ENCODE measurements at regions not wholly inside any gene's neighbourhood (a gene's known extent, or its start where the extent isn't known, plus 50 kb on each side); places are given as distances from the start of the nearest gene placed in this dataset.
"Not testable (repeated sequence)": the region's sequence is repeated elsewhere in the genome, so short reads cannot be mapped to it uniquely, and the experiment has no call there.

DNA sequence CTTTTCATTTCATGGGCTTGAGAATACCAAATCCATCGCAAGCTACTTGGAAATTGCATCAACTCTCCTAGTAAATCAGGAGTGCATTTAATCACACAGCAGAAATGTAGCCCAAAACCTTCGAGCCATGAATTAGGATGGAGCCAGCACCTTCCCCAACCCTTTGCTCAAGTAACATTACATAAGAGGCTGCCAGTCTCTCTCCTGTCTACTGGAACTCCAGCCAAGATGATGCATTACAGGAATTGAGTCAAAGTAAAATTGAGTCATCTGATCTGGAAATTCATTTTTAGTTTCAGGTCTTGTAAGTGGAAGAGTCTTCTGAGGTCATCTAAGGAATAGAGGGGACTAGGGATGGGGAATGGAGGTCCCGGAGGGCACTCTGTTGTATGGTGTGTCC lies 69.7 kb upstream of the FHIP2A start:
- H3K4me3 Mint-ChIP-seq, result no peak overlapping the region
- no peaks in the 10 kb centered on the region for H3K9me3 Mint-ChIP-seq
- no peaks in the 10 kb centered on the region for H3K4me1 Mint-ChIP-seq
- H3K27me3 Mint-ChIP-seq, result peaks cover 5% of the 10 kb centered on the region
- no peak for ATAC-seq (replicated peaks)
- no peaks in the 10 kb centered on the region for H3K36me3 Mint-ChIP-seq (ENCODE audit: low read depth)
- H3K27ac Mint-ChIP-seq, result no peak overlapping the region

DNA sequence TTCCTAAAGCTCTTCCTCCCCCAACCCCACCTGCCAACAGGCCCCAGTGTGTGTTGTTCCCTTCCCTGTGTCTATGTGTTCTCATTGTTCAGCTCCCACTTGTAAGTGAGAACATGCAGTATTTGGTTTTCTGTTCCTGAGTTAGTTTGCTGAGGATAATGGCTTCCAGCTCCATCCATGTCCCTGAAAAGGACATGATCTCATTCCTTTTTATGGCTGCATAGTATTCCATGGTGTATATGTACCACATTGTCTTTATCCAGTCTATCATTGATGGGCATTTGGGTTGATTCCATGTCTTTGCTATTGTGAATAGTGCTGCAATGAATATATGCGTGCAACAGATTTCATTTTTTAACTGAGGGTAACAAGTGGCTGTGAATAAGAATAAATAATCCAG lies 69.0 kb upstream of the FHIP2A start:
- H3K9me3 Mint-ChIP-seq; H3K4me1 Mint-ChIP-seq; H3K36me3 Mint-ChIP-seq (ENCODE audit: low read depth); H3K27me3 Mint-ChIP-seq; H3K4me3 Mint-ChIP-seq; H3K27ac Mint-ChIP-seq; ATAC-seq (replicated peaks): not testable (repeated sequence)

DNA sequence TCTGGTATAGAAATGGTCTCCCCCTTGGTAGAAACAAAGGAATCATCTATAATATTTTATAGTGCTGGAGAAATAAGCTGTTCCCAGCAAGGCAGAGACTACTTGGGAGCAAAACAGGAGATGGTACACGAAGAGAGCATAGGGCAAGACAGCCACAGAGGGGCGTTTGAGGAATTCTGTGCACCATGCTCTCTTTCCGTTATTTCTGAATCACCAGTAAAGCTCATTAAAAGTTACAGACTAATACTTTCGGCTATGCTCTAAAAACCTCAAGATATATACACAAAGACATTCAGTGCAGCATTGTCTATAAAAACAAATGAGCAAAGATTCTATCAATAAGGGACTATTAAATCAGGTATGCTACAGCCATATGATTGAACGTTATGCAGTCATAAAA lies 68.5 kb upstream of the FHIP2A start:
- H3K27me3 Mint-ChIP-seq, result peaks cover 5% of the 10 kb centered on the region
- no peaks in the 10 kb centered on the region for H3K36me3 Mint-ChIP-seq (ENCODE audit: low read depth)
- no peak overlapping the region for H3K27ac Mint-ChIP-seq
- H3K4me3 Mint-ChIP-seq, result no peak overlapping the region
- no peaks in the 10 kb centered on the region for H3K4me1 Mint-ChIP-seq
- no peak for ATAC-seq (replicated peaks)
- H3K9me3 Mint-ChIP-seq, result no peaks in the 10 kb centered on the region

DNA sequence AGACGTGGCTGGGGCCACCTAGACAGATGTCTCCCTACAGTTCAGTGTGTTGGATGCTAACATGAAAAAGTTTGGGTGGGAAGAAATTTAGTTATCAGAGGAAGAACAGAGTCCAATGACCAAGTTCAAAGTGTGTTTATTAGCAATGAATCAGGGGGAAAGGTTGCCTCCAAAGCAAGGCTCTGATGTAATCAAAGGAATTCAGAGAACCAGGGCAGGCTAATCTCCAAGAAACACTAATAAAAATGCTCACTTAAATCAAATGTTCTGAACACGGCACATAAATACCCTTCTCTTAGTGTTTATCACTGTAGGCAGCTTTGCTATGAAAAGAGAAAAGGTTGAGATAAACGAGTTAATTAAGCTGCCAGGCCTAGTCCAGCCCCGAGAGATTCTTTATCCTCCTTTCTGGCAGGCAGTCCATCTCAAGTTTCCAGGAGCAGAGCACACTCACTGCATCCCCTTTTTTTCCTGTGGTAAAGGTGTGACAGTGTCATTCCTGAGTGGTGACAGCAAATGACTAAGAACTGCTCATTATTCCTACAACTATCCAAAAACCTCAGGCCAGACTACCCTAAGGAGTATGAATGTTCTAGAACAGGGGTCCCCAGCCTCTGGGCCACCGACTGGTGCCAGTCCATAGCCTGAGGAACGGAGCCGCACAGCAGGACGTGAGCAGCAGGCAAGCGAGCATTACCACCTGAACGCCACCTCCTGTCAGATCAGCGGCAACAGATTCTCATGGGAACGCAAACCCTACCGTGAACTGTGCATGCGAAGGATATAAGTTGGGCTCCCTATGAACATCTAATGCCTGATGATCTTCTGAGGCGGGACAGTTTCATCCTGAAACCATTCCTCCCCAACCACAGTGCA lies 66.9 kb upstream of the FHIP2A start:
- Mint-ChIP-seq H3K27me3 (peaks cover 2% of the 10 kb centered on the region), H3K4me3 (no peak overlapping the region), H3K36me3 (ENCODE audit: low read depth) (no peaks in the 10 kb centered on the region), H3K4me1 (no peaks in the 10 kb centered on the region), H3K9me3 (no peaks in the 10 kb centered on the region), H3K27ac (no peak overlapping the region)
- no peak for ATAC-seq (replicated peaks)

DNA sequence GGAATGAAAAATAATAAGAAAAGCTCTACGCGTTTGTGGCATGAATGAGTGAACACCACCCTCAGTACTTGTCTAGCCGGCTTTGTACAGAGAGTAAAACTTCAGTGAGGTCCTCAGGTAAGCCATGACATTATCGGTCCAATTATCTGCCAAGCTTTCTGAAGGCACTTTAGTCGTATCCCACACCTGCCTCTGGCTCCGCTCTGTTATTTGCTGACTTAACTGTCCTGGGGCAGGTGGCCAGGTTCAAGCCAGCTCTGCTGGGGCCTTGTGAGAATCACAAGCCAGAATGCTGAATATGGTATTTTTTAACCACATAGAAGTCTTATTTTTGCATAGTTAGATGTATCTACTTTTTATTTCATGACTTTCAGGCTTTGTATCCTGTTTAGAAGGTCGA lies 66.0 kb upstream of the FHIP2A start:
- no peak for ATAC-seq (replicated peaks)
- Mint-ChIP-seq H3K27ac (no peak overlapping the region), H3K4me3 (no peak overlapping the region), H3K36me3 (ENCODE audit: low read depth) (no peaks in the 10 kb centered on the region), H3K9me3 (no peaks in the 10 kb centered on the region), H3K4me1 (no peaks in the 10 kb centered on the region), H3K27me3 (no peaks in the 10 kb centered on the region)

DNA sequence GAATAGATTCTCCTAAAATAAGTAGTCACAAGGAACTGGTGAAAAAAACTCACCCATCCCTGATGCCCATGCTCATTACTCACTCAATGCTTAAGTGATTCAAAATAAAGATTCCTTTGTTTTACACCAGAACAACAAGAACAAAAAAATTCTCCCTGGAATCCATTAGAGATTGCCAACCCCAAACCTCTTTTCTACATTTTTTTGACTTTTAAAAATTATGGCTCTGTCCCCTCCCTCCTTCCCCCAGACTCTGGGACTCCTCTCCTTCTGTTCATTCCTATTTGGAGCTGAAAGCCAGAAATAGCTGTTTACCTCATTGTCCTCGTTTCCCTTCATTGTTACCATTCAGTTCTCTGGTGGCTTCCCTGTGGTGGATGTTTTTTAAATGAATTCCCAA lies 63.2 kb upstream of the FHIP2A start:
- no peaks in the 10 kb centered on the region for H3K4me1 Mint-ChIP-seq

DNA sequence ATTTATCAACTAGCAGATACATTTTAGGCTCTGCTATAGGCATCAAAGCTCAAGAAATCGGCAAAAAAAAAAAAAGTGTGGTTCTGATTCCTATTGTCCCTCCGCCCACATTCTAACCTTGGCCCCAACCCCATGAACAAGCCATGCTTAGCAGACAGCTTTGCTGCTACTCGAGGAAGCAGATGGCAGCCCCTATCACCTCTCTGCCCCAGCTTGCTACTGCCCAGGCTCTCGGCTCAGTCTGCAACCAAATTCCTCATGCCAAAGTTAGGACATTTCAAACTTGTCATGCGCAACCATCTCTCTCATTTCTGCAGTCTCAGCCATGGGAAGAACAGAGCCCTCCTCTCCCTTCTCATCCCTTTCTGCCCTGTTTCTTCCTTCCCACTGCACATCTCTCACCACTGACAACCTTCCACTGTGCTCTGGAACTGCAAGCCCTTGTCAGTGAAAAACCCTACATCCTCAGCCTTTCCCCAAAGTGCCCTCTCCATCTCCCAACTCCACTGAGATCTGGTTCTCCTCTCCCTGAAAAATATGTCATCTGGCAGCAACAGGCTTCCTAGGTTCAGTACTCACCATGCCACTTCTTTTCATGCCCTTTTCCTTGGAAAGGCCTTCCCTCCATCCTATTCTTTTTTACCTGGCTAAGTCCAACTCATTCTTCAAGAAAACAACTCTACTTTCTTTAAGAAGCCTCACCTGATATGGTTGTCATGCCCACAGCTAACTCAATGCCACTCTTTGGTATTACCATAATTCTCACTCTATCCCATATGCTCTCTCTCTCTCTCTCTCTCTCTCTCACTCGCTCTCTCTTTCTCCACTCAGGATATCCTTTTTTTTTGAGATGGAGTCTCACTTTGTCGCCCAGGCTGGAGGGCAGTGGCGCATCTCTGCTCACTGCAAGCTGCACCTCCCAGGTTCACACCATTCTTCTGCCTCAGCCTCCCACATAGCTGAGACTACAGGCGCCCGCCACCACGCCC lies 60.1 kb upstream of the FHIP2A start:
- no peaks in the 10 kb centered on the region for H3K36me3 Mint-ChIP-seq (ENCODE audit: low read depth)
- peaks cover 5% of the 10 kb centered on the region for H3K27me3 Mint-ChIP-seq
- ATAC-seq (replicated peaks), result no peak

More for the DNA sequence above, 63.2 kb upstream of the FHIP2A start:
- Mint-ChIP-seq H3K9me3 (no peaks in the 10 kb centered on the region), H3K27ac (no peak overlapping the region), H3K36me3 (ENCODE audit: low read depth) (no peaks in the 10 kb centered on the region), H3K27me3 (peaks cover 5% of the 10 kb centered on the region), H3K4me3 (no peak overlapping the region)
- ATAC-seq (replicated peaks), result no peak

DNA sequence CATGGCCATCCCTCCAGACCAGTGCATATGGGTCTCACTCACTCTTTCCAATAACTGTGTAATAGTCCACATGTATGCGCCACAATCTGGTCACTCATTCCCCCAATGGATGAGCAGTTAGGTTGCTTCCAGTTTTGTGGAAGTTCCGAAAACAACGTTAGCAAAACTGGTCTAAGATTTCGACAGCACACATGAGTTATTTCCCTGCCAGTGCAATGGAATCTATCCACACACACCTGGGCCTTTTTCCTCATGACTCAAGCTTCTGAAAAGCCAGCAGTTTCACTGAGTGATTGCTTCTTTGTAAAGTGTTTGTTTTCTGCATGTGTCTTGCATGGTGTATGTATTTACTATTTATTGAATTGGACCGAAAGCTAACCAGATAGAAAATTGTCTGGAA lies 58.8 kb upstream of the FHIP2A start:
- Mint-ChIP-seq H3K4me3 (no peak overlapping the region), H3K27me3 (peaks cover 9% of the 10 kb centered on the region), H3K4me1 (no peaks in the 10 kb centered on the region), H3K27ac (no peak overlapping the region), H3K36me3 (ENCODE audit: low read depth) (no peaks in the 10 kb centered on the region), H3K9me3 (no peaks in the 10 kb centered on the region)
- ATAC-seq (replicated peaks), result no peak

More for the DNA sequence above, 60.1 kb upstream of the FHIP2A start:
- no peaks in the 10 kb centered on the region for H3K9me3 Mint-ChIP-seq
- no peaks in the 10 kb centered on the region for H3K4me1 Mint-ChIP-seq
- no peak overlapping the region for H3K27ac Mint-ChIP-seq
- no peak overlapping the region for H3K4me3 Mint-ChIP-seq

DNA sequence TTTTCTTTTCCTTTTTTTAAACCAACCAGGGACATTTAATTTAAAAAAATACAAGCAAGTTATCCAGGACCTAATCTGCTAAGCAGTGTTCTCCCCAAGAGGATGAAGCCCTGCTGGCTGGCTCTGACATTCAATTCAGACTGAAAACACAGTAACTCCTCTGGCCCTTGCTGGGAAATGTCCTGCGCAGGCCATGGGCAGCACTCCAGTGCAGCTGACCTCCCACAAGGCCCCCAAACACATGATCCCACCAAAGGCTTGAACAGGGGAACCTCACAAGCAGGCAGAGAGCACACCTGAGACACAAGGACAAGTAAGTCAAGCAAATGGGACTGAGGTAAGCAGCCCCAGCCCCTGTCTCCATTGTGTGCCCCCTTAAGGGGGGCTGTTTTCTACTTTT lies 56.9 kb upstream of the FHIP2A start:
- ATAC-seq (replicated peaks), result no peak
- H3K4me3 Mint-ChIP-seq, result no peak overlapping the region
- peaks cover 5% of the 10 kb centered on the region for H3K4me1 Mint-ChIP-seq
- peaks cover 9% of the 10 kb centered on the region for H3K27me3 Mint-ChIP-seq
- H3K36me3 Mint-ChIP-seq (ENCODE audit: low read depth), result no peaks in the 10 kb centered on the region
- H3K9me3 Mint-ChIP-seq, result no peaks in the 10 kb centered on the region
- no peak overlapping the region for H3K27ac Mint-ChIP-seq

DNA sequence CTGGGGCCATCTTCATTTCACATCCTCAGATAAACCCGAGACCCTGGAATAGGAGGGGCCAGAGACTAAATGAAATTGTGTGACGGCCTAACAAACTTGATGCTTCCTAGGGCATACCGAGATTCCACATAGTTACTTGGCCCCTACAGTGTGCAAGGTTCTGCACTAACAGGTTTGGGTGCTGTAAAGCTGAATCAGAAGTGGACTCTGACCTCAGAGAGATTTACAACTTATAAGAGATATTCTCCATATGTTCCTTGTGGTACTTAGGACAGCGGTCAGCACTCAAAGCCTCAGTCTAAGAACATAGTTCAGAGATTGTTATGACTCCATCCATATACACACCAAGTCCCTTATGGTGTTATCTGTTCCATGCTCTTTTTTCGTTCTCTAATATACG lies 55.1 kb upstream of the FHIP2A start:
- Mint-ChIP-seq H3K4me1 (peaks cover 5% of the 10 kb centered on the region), H3K36me3 (ENCODE audit: low read depth) (no peaks in the 10 kb centered on the region), H3K9me3 (no peaks in the 10 kb centered on the region), H3K4me3 (peak overlapping the region; percentile 43), H3K27ac (no peak overlapping the region), H3K27me3 (peaks cover 8% of the 10 kb centered on the region)
- ATAC-seq (replicated peaks), result no peak

DNA sequence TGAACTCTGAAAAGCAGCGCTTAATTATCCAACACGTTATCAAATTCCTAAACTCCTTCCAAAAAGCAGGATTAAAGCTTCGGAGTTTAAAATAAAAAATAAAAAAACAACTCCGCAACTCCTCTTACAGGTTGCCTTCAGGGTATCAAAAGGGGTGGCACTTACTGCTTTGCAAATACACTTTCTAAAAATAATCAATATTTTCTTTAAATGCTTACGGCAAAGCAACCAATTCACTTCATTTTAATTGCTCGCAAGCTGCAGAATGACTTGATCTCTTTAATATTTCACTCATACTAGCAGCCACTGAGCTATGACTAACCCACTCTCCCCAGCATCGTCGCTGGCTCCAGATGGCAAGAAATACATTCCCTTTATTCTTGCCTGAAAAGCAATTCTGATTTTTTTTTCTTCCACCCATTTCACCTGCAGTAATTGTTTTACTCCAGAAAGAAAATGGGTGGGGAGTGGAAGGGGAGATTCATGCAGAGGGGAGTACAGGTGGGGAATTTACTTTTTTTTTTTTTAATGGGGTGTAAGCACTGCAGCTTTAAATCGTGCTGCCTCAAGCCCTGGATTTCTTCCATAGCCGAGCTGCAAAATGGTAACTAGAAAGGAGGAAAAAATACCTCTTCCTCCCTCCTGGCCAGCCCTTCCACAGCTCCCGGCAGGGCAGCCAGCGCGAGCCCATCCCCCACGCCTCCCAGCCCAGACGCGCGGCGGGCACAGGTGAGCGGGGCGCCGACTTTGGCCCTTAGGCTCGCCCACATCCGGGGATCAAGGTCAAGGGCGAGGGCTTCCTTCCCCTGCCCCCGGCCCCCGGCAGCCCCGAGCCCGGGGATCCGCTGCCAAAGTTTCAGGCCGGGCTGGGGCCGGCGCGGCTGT lies 54.2 kb upstream of the FHIP2A start:
- Mint-ChIP-seq H3K4me1 (peaks cover 5% of the 10 kb centered on the region), H3K27ac (no peak overlapping the region), H3K27me3 (peaks cover 4% of the 10 kb centered on the region), H3K9me3 (no peaks in the 10 kb centered on the region), H3K4me3 (peak overlapping the region; percentile 43), H3K36me3 (ENCODE audit: low read depth) (no peaks in the 10 kb centered on the region)
- peak; percentile 56 for ATAC-seq (replicated peaks)

DNA sequence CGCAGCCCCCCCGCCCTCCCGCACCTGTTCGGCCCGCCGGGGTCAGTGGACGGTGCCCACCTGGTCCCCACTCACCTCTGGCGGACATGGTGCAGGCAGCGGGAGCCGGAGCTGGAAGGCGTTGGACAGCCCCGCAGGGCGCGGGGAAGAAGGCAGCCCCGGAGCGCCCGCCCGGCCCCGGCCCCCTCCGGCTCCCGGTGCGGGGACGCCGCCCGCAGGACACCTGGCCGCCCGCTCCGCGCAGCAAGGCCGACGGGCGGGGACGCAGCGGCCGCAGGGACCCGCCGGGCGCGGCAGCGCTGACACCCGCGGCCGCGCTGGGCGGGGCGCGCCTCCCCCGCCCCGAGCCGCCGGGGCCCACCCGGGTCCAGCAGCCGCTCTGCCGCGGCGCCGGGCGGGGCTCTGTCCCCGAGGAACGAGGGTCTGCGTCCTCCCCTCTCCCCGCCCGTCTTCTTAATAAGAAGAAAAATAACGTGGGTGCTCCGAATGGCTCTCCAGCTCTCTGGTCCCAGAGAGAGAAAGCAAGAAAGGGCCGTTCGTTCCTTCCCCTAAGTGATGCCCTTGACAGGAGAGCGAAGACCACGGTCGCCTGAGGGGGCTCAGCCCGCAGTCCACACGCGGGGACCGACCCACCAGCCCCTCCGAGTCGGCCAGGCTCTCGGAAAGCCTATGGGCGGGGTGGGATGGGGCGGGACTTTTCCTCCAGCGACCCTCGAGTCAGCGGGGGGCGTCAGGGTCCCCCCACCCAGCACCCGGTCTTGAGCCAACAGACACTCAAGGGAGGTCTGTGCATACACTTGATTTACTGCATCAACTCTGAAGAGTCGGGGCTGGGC lies 53.4 kb upstream of the FHIP2A start:
- Mint-ChIP-seq H3K27me3 (peaks cover 4% of the 10 kb centered on the region), H3K4me1 (peaks cover 5% of the 10 kb centered on the region), H3K4me3 (peak overlapping the region; percentile 43), H3K9me3 (no peaks in the 10 kb centered on the region), H3K27ac (no peak overlapping the region), H3K36me3 (ENCODE audit: low read depth) (no peaks in the 10 kb centered on the region)
- peak; percentile 47 for ATAC-seq (replicated peaks)

DNA sequence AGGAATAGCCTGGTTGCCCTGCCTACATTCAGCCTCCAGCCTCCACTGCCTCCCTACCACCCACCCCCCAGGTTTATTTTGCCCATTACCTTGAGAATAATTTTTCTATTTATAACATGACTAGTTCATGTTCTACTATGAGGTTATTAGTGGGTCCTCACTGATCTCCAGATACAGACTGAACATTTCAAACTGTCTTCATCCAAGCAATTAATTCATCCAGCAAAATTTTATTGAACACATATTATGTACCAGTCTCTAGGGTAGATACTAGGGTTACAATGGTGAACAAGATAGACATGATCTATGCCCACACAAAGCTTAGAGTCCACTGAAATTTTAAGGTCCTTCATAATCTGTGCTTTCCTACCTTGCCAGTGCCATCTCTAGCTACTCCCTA lies 51.6 kb upstream of the FHIP2A start:
- peaks cover 4% of the 10 kb centered on the region for H3K27me3 Mint-ChIP-seq
- ATAC-seq (replicated peaks), result no peak
- no peaks in the 10 kb centered on the region for H3K9me3 Mint-ChIP-seq

More for the DNA sequence above, 51.6 kb upstream of the FHIP2A start:
- H3K27ac Mint-ChIP-seq, result no peak overlapping the region
- no peaks in the 10 kb centered on the region for H3K36me3 Mint-ChIP-seq (ENCODE audit: low read depth)
- no peak overlapping the region for H3K4me3 Mint-ChIP-seq
- peaks cover 5% of the 10 kb centered on the region for H3K4me1 Mint-ChIP-seq

Data from activated T-helper 17 cell treated with anti-CD3 and anti-CD28 coated beads, Interleukin-2, amount 50 U/mL, for 72 hours (primary cell).